AG09309 (cell line): ENCODE measurements at regions not wholly inside any gene's neighbourhood (a gene's known extent, or its start where the extent isn't known, plus 50 kb on each side); places are given as distances from the start of the nearest gene placed in this dataset.
"Not testable (repeated sequence)": the region's sequence is repeated elsewhere in the genome, so short reads cannot be mapped to it uniquely, and the experiment has no call there.

ENCODE experiments used
- DNase-seq: peaks from one replicate; pipeline ENCODE4 v3.0.0-alpha.2; 2010; ENCODE audit warnings: low read depth
- H3K4me3 ChIP-seq: 2 replicates; pipeline ENCODE4 v1.5.1; 2011; ENCODE audit warnings: mild to moderate bottlenecking, low read depth, low read length, moderate library complexity; ENCODE audit not compliant: control insufficient read depth
- CTCF ChIP-seq: IDR thresholded peaks from 2 replicates; pipeline ENCODE4 v1.5.1; 2011; ENCODE audit warnings: mild to moderate bottlenecking, low read depth, low read length, inconsistent platforms; ENCODE audit not compliant: insufficient read depth, control insufficient read depth; ENCODE audit errors: missing control alignments

- TF ChIP-seq CTCF = no peak
Observed at GRCh38 chr2:43005245-43005974, 213.0 kb upstream of the HAAO start.

GRCh38 chr2:43004879-43005244 is 212.5 kb upstream of the HAAO start:
- DNase-seq = no peak
- no peak for TF ChIP-seq CTCF
- H3K4me3 ChIP-seq = no peak overlapping the region

More at GRCh38 chr2:43005245-43005974, 213.0 kb upstream of the HAAO start:
- H3K4me3 ChIP-seq = no peak overlapping the region
- no peak for DNase-seq

- DNase-seq, H3K4me3 ChIP-seq: not testable (repeated sequence)
Observed at GRCh38 chr2:43004126-43004865, 211.9 kb upstream of the HAAO start.

- no peak for DNase-seq
- TF ChIP-seq CTCF = no peak
- H3K4me3 ChIP-seq = no peak overlapping the region
Observed at GRCh38 chr2:43003702-43004101, 211.3 kb upstream of the HAAO start.

- no peak for TF ChIP-seq CTCF
- no peak for DNase-seq
- H3K4me3 ChIP-seq = no peak overlapping the region
Observed at GRCh38 chr2:43001787-43002468, 209.5 kb upstream of the HAAO start.

GRCh38 chr2:43001055-43001378 is 208.6 kb upstream of the HAAO start:
- no peak for TF ChIP-seq CTCF
- no peak for DNase-seq
- no peak overlapping the region for H3K4me3 ChIP-seq
